ENCODE measurements at regions not wholly inside any gene's neighbourhood (a gene's known extent, or its start where the extent isn't known, plus 50 kb on each side); places are given as distances from the start of the nearest gene placed in this dataset.
A peak's percentile ranks its signal among the peaks of the same experiment; 100 is the strongest.

DNA sequence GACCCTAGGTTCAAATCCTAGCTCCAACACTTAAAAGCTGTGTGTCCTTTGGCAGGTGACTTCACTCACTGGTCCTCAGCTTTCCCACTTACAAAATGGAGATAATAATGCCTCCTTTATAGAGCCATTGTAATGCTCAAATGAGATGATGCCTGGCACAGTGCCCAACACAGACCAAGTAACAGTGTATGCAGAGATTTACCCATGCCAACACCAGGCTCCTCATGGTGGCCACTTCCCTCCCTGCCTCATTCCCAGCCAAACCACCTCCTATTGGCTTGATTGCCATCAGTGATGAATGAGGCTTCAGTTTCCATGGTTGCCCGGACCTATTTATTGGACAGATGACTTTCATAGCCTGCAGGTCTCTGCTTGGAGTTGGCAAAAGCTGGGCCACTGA, 469.4 kb downstream of the CDK5RAP2 start:
- DNase-seq = peak; percentile 86

DNA sequence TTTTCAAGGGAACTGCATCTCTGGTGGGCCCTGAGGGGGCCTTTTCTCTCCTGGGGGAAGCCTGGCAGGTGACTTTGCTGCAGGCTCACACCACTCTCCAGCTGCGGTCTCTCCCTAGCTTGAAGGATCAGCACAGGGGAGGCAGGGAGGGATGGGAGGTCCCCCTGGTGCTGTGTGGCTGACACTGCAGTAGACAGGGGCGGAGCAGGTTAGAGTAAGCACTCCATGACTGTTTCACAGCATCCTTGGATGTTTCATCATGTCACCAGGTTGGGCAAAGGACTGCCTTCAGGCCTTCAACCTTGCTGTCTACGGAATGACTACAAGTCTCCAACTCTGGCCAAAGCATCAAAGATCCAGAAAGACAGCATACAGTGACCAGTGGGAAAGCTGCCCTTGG, 470.7 kb downstream of the CDK5RAP2 start:
- peak; percentile 82 for DNase-seq

DNA sequence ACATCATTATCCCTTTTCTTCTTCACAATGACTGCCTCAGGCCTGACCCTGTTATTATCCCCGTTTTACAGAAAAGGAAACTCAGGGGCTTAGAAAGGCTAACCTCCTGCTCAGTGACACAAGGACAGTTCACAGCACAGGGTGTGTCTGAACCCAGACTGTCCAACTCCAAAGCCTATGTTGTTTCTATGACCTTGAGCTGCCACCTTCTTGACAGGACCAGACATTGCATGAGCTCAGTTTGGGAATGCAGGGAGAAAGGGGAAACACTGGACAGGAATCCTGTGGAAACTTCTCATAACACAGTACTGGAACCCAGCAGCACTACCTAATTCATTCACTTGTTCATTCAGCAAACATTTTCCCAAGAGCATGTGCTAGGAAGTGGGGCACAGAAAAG, 472.8 kb downstream of the CDK5RAP2 start:
- peak; percentile 49 for DNase-seq

- DNase-seq = no peak
Measured at GRCh38 chr9:120104771-120105170, 475.2 kb downstream of the CDK5RAP2 start.

GRCh38 chr9:120100595-120100994, 479.4 kb downstream of the CDK5RAP2 start:
- no peak for DNase-seq

DNA sequence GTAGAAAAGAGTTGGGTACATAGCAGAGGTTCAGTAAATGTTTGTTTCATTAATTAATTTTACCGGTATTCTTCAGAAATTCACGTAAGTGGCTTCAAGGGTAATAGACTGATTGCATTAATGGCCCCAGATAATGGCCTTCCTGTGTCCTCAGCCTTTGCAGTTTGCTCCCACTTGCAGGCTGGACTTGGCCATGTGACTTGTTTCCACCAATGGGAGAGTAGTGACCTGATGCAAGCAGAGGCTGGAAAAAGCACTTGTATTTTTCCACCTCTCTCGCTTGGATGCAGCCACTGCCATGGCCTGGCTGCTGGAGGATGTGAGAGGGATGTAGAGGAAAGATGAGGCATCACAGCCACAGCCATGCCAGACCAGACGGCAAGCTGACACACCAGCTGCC, 480.9 kb downstream of the CDK5RAP2 start:
- no peak for DNase-seq

- DNase-seq = no peak
Measured at GRCh38 chr9:120098584-120098983, 481.4 kb downstream of the CDK5RAP2 start.

- DNase-seq = no peak
Measured at GRCh38 chr9:120091206-120091605, 488.8 kb downstream of the CDK5RAP2 start.

GRCh38 chr9:120080849-120081248, 499.1 kb downstream of the CDK5RAP2 start:
- DNase-seq = peak; percentile 99

GRCh38 chr9:120078112-120078511, 501.9 kb downstream of the CDK5RAP2 start:
- no peak for DNase-seq

GRCh38 chr9:120071760-120072159, 508.2 kb downstream of the CDK5RAP2 start:
- DNase-seq = peak; percentile 32

DNA sequence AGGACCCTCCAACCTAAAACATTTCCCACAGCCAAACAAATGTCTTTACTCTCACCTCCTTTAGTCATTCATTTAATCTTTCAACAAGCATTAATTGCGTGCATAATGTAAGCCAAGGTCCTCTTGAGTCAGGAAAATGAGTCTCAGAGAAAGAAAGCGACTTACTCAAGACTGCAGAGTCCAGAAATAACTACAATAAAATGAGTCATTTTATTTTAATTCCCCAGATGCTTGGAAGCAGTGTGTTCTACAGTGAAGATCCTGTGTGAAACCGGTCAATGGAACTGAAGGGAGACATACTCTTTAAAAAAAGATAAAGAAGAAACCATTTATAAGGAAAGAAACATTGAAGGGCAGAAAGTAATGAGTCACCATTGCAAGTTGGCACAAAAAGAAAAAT, 513.7 kb downstream of the CDK5RAP2 start:
- no peak for DNase-seq

GRCh38 chr9:120065151-120065550, 514.8 kb downstream of the CDK5RAP2 start:
- DNase-seq = no peak

GRCh38 chr9:120045011-120045410, 535.0 kb downstream of the CDK5RAP2 start:
- DNase-seq = no peak

DNA sequence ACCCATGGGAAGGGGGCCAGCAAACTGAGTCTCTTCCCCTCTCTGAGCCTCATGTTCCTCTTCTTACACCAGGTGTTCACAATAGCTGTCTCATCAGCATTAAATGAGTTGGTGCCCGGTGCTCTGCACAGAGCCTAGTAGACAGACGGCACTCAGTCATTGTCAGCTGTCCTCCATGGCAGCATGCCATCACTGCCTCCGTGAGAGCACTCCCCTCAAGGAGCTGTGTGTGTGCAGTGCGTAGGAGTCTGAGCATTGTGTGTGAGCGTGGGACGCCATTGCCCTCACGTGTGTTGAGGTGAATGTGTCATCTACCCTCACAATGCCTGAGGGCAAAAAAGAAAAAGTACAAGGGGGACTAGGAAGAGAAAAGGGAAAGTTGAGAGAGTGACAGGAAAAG, 536.5 kb downstream of the CDK5RAP2 start:
- DNase-seq = peak; percentile 92

GRCh38 chr9:120040896-120041295, 539.1 kb downstream of the CDK5RAP2 start:
- DNase-seq = no peak

DNA sequence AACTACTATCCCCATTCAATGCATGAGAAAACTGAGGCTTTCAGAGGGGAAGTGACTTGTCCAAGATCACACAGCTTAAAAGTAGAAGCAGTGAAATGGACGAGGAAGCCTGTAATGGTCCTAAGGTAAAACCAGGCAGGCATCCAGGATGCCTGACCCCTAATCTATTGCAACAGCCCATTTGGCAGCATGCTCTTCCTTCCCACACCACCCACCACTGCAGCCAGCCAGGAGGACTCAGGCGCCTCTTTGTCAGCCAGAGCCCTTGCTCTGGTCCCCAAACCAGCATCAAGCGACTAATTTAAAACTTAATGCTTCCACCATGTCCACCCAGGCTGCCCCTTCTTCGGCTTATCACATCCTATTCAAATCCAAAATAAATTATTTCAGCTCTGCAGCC, 541.6 kb downstream of the CDK5RAP2 start:
- DNase-seq = peak; percentile 27

DNA sequence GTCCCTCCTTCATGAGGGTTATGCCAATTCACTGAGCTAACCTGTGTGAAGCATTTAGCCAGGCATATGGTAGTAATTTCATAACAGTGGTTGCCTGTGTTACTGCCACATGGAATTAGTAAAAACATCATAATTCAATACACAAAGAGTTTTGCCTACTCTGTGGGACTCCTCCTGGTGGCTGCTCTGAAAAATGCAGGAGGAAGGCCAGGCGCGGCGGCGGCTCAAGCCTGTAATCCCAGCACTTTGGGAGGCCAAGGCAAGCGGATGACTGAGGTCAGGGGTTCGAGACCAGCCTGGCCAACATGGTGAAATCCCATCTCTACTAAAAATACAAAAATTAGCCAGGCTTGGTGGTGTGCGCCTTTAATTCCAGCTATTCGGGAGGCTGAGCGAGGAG, 547.3 kb downstream of the CDK5RAP2 start:
- DNase-seq = peak; percentile 53

DNA sequence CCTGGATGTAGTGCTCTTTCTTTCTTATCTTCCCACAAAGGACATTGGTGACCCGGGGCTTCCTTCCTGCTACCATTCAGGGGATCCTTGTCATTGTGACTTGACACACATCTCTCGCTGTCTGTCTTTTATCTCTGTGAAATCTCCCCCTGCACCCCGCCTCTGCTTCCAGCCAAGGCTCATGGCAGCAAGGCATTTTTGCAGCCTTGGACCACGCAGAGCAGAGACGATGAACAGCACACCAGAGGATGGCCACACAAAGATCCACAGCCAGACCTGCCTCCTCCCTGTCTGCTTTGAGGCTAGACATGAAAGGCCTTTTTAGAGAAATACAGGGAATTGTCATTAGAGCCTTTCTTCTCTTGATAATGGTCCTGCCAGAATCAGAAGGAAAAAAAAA, 549.1 kb downstream of the CDK5RAP2 start:
- no peak for DNase-seq

GRCh38 chr9:120018550-120018949, 561.4 kb downstream of the CDK5RAP2 start:
- no peak for DNase-seq

DNA sequence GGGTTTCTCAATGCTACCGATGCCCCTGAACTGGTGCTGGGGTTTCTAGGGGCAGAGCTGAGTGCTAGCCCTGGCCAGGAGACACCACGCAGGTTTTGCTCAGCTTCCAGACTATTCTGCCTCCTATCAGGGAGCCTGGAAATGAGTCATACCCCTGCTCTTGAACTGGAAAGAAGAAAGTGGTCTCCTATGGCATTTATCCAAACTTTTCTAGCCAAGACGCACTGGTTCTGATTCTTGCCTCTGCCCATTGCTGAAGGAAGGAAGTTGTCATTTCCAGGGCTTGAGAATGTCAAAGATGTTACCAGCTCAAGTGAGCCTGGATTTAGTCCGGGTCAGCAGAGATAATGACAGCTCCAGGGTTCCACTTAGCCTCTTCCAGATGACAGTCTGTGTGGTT, 561.9 kb downstream of the CDK5RAP2 start:
- DNase-seq = no peak

- DNase-seq = no peak
Measured at GRCh38 chr9:120016231-120016630, 563.7 kb downstream of the CDK5RAP2 start.

- DNase-seq = peak; percentile 96
Measured at GRCh38 chr9:120014796-120015195, 565.2 kb downstream of the CDK5RAP2 start.

DNA sequence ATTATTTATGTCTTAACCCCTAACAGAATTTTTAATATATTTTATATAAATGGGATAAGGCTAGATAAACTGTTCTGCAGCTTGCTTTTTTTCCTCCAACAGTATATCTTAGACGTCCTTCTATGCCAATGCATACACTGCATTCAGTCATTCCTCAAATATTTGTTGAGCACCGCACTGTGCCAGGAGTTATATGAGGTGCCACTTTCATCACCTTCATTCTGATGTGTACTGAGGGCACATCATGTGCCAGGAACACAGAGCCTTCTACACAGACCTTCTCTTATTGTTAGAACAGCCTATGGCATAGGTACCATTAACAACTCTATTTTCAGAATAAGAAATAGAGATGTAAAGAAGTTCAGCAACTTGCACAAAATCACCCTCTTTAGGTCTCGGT, 570.1 kb downstream of the CDK5RAP2 start:
- peak; percentile 12 for DNase-seq

DNA sequence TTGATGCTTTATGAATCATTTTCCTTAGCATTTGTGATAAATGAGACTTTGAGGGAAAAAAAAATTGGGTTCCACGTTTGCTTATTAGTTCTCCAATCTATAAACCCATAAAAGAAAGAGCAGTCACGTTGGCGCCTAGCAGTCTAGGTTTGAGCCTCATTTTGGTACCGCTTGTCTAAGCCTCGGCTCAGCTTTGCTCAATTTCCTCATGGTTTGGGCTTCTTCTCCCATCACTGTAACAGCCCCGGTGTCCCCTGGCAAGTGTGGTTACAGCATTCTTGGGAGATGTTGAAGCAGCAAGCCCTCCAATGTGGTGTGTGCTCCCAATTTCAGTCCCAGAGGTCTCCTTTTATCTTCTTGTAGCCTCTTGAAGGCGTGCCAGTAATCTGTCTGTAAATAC, 578.4 kb downstream of the CDK5RAP2 start:
- DNase-seq = no peak

GRCh38 chr9:119998614-119999013, 581.4 kb downstream of the CDK5RAP2 start:
- DNase-seq = no peak
